ENCODE measurements at regions not wholly inside any gene's neighbourhood (a gene's known extent, or its start where the extent isn't known, plus 50 kb on each side); places are given as distances from the start of the nearest gene placed in this dataset.

DNA sequence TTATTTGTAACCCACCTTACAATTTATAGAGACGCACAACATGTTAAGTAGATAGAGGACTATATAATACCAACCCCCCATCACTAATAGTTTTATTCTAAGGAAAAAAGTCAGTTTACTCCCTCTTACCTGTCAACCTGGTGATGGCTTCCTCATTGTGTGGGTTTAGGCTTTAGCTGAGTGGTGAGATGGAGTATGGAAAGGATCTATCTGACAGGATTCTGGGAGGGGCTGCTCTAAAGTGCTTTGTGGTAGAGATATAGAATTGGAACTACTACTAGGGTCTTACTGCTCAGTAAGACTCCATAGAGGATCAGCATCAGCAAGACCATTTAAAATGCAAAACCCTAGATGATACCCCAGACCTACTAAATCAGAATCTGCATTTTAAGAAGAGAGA lies 82.1 kb upstream of the IFNE start:
- no peak for DNase-seq (ENCODE audit: low spot score)

DNA sequence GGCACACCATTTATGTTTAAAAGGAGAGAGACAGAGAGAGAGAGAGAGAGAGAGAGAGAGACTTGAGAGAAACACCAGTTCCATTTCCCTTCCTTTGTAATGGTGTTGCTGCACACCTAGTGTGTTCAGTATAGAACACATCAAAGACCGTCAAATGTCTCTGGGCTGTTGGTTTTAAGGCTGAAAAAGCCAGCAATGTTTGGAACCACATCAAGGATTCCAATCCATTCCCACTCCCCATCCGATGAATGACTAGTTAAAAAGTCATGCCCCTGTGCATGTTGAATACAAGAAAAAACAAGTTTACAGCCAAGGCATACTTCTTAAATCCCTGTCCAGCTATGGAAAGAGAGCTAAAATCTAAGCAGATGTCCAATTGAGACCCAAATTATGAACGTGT lies 83.0 kb upstream of the IFNE start:
- DNase-seq (ENCODE audit: low spot score): no peak

DNA sequence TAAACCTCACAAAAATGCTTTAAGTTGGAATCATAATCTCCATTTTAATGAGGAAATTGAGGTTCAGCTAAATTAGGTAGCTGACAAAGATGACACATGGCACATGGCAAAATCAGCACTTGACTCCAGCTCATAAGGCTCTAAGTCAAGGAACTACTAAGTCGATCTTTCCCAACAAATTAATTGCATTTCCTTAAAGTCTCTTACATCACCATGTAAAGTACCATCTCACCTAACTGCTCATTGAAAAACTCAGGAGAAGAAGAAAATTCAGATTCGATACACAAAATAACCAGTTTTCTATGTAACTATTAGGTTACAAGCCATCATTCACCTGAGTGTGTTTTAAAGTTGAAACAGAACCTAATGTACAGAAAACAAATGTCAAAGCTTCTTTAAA lies 85.8 kb upstream of the IFNE start:
- DNase-seq (ENCODE audit: low spot score): no peak

DNA sequence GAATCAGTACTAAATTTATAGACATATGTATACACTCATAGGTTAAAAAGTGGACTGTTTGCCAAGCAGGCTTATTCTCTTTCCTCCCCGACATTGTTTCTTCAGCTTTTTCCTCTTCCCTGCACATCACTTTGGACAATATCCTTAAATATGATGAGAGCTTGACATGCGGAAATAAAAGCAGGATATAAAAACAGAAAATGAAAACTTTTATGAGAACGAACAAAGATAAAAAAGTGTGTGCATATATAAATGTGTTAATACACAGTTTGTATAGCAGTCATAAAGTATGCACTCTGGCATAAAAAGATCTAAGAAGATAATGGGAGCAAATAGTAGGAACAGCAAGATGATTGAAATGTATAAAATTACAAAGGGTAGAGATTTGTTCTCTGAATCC lies 86.4 kb upstream of the IFNE start:
- no peak for DNase-seq (ENCODE audit: low spot score)

DNA sequence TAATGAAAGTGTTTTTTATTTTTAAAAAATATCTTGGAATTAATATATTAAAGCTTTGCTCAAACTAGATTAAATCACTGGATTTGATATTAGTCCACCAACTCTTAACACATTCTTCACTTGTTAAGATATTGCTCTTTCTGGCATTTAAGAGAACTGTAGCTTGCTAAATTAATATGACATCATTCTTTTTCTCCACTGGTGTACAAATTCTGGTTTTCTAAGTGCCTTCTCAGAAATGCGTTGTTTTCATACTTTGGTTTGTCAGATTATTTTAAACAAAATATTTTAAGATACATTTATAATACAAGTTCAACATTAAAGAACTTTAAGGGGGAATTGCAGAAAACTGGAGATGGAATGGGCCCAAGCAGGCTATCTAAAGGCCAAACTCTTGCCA lies 87.6 kb upstream of the IFNE start:
- DNase-seq (ENCODE audit: low spot score): no peak

DNA sequence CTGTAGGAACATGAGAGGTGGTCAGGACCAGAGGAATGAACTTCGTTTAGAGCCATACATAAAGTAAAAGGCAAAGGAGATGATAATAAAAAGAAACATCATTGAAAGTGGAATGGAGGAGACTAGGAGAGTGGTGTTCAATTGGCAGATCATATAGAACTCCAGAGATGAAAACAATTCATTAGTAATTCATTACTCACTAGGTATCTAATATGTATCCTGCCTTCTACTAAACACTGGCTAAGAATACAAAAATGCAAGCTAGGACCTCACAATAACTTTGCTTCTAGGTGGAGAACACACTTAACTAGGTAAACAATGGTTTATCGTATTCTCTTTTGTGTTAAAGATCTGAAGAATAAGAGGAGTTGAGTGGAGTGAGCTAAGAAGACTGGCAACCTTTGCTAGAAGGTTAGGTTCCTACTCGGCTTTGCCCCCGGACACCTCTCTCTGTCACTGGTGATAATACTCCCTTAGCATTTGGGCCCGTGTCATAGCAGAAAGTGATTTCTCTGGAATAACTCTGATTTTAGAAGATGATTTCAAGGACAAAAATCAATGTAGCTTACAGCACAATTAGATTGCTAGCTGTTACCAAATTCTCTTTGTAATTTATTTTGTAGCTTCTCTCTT lies 88.6 kb upstream of the IFNE start:
- DNase-seq (ENCODE audit: low spot score): no peak

DNA sequence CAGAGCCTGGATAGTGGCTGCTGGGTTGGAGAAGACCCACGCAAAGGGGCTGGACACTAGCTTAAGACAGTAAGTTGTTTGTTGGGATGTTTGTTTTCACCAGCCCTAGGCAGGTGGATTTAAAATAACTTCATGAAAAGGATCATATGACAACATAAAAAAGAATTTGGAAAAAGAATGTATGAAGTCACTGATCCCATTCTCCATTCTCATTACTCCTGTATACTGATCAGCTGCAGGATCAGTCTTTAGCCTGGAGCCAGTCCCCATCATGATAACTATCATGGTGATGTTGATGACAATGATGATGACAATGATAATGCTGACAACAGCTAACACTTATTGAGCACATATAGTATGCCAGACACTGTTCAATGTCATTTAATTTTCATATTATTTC lies 92.1 kb upstream of the IFNE start:
- DNase-seq (ENCODE audit: low spot score): no peak

DNA sequence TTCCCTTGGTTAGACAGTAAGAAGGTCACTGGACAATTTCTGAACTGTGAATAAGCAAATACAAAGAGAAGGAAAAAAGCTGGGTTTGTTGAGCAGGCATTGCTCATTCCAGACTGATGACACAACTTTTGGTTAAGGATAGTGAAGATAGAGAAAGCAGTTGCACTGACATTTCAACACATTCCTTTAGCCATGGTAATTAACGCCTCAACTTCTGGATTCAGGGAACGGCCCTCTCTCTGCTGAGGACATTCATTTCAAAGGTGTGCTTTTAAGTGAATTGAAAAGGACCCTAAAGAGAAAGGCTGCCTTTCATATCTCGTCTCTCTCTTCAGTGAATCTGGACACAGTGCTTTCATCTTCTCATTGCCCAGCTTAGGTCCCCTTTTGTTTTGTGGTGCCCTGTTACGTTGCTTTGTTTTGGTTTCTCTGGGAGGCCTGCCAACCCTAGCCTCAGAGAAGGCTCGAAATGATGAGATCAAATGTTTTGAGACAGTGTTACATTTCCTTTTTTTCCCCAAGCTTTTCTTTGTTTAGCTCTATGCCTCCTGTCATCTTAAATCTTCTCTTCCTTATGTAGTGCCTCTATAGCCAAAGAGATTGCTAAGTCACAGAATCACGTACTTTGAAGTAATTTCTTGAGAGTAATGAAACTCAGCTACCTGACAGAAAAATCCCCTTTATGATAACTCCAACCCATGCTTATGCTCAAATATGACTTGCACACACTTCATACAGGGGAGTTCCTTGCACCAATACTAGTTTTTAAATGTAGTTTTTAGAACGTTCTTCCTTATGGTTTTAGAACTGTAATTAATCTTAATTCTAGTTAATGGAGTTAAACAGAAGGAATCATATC lies 94.4 kb upstream of the IFNE start:
- peak; percentile 42 for DNase-seq (ENCODE audit: low spot score)

DNA sequence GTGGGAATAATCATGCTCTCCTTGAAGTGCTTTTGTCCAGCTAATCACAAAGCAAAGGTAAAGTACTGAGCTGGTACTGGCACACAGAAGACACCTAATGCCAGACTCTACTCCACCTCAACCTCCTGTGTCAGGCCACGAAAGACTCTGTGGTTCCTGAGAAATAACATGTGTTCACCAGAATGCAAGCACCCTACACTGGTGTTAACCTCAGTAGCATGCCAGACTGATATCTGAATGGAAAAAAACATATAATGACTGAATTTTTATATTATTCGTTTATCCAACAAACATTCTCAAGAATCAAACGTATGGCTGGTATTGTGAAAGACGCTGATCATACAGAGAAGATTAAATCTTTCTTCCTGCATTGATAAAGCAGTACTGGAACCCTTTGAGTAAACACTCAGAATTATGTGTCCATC lies 97.1 kb upstream of the IFNE start:
- peak; percentile 53 for DNase-seq (ENCODE audit: low spot score)

DNA sequence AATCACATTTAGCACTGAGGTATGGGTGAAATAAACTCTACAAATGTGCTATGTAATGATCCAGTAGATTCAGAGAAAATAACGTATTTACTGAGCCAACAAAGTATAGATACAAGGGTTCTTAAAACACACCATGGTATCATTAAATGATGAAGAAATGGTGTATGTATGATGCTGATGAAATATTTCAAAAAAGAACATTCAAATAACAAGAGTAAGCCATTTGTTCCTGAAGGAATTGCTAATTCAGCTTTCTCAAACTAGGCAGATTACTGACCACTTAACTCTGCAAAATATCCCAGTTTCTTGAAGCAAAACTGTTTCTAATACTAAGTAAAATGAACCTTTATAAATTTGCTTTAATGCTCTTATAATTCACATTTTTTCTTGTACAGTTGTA lies 97.6 kb upstream of the IFNE start:
- no peak for DNase-seq (ENCODE audit: low spot score)

DNA sequence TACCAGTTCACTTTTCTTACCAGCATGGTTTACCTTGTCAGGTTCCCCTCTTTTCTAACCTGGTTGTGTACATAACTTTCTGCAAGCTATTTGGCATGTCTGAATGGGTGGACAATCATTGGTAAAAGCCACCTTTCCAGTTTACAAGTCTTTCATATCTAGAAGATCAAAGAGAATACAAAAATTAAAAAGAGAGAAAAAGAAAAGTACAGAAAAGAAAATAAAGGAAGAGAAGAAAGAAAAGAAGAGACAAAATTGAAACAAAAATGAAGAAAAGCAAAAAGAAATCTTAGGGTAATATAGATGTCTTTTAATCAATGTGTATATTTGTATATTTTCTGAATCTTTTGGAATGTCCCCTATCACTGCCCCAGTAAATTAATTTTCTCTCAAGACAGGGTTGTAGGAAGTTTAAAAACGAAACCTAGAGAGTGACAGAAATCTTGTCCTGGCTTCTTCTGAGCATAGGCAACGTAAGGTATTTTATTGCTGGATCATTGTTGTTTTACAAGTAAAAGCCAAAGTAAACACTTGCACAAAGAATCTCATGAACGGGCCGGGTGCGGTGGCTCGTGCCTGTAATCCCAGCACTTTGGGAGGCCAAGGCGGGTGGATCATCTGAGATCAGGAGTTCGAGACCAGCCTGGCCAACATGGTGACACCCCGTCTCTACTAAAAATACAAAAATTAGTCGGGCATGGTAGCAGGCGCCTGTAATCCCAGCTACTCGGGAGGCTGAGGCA lies 98.7 kb upstream of the IFNE start:
- DNase-seq (ENCODE audit: low spot score): no peak

DNA sequence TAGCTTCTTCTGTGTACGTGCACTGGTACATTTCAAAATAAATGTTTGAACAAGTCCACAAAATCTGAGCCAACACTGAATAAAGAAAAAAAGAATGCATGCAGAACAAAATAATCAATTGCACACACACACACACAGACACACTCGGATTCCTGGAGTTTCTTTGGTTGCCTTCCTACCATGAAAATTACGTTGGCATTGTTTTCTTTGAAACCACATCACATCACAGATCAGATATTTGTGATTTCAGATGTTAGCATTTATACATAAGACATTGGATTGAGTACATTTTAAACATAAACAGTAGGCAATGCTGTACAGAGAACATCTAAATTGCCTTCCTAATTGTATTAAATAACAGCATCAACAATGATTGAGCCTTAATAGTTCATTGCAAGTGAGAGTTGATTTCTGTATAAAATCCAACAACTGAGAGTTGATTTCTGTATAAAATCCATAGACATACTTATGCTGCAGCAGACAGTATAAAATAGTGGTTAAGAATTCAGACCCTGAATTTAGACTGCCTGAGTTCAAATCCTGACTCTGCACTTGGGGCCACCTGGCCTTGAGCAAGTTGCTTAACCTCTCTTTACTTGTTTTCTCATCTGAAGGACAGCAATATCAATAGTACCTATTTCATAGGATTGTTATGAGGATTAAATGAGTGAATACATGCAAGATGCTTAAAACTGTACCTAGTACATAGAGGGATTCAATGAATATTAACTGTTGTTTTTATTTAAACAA lies 101.7 kb upstream of the IFNE start:
- DNase-seq (ENCODE audit: low spot score): no peak

DNA sequence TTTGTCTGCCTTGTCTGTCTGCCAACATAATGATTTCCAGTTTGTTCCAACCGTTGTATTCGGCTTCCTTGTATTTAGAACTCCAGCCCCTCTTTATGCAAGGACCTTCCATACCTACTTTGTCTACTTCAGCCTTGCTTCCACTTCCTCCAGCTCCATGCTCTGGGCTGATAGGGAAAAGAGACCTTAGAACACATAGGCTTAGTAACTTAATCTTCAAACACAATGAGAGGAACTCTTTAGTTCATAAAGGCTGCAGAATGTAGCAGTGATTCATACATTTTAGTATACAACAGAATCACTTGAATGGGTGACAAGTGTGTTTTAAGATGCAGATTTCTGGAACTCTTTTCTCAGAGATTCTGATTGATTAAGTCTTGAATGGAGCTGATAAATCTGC lies 102.8 kb upstream of the IFNE start:
- no peak for DNase-seq (ENCODE audit: low spot score)

DNA sequence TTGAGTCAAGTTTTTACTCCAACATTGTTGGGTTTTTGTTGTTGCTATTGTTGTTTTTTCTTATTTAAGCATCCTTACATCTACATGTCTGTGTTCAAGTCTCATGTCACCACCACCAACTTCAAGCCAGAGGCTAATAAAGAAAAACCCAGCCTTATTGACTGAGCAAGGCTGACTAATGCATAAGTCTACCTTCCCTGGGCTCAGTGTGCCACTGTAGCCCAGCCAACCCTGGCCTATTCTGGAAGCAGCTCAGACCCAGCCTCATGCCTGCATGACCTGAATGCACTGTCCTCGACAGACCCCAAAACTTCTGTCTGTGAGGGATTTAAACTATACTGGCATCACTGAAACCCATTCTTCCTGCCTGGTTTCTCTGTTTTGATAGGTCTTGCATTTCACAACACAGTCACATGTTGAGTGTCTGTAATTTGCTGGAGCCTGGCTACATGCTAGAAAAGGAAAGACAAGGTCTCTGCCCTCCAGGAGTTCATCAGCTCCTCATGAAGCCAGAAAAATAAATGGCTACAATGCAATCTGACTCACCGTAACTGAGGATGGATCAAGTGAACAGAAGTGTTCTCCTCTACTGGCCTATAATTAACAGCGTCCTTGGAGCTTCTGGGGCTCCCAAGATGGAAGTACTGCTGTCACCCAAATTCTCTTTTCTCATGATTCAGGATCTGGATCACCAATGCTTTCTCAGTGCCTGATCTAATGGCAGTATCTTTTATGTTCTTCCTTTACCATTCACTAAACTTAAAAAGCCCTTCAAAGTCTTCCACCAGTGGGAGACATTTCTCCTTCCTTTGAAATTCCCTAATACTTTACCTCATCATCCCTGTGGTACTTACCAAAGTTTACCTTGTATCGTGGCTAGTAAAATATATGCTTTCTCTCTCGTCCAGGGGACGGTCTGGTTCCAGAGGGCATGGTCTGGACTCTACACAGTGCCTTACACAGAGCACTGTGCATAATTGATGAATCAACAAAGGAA lies 103.9 kb upstream of the IFNE start:
- no peak for DNase-seq (ENCODE audit: low spot score)

DNA sequence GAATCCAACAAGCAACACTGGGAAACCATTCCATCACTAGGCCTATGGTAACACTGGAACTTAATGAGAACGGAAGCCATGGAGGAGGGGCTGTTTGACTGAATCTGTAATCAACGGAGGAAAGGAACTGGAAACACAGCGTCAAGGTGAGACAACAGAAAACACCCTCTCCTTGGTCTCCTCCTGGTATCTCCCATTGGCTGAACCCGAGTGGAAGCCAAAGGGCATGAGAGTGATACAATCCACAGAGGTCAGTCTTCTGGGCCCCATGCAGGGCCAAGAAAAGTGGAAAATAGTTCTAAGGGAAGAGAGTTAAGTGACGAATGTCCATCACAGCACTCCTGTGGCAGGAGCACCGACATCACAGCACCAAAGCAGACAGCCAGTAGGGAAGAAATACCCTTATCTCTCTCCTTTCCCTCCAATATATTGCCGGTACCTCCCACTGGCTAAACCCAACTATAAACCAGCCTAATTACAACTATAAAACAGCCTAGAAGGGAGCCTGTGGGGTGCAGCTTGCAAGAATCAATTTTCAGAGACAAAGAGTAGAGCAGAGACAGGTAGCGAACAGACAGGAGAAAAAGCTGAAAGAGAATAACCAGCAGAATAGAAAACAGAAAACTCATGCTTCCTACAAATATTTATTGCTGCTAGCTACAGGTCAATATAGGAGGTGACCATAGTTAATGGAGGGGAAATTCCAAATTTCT lies 107.4 kb upstream of the IFNE start:
- DNase-seq (ENCODE audit: low spot score): no peak

DNA sequence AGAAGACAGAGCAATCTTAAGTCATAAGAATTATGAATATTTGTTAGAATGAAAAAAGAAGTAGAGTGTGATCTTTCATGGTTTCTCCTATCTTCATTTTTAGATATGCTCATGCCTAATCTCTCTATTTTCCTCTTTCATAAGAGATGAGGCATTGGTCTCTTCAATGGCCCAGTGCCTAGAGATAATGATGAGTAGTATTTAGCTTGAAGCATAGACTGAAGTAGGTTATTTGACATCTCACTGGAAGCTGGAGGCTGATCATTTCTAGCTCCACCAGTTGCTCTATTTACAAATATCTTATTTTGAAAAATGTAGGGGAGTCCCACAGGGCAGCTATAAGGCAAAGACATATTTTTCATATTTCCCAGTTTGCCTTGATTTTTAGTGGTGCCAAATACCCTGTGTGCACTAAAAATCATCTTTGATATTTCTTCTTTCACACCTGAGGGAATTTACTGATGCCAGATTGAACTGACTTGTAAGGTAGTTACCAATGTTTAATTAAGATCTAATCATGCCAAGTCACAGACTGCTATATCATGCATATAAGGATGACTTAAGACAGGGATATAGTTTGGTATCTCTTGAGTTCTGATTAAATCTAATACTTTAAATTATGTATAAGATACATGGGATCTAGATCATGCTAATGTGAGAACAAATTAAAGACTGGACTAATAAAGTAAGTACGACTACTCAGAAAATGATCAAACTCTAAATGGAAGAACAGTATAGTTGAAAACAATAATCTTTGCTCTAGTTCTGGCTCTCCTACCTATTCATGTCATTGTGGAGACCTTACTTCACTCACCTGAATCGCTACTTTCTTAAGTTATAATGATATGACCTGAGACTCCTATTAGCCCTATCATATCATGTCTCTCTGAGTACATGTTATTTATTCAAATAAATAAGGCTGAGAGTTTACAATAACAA lies 108.2 kb upstream of the IFNE start:
- DNase-seq (ENCODE audit: low spot score): no peak

DNA sequence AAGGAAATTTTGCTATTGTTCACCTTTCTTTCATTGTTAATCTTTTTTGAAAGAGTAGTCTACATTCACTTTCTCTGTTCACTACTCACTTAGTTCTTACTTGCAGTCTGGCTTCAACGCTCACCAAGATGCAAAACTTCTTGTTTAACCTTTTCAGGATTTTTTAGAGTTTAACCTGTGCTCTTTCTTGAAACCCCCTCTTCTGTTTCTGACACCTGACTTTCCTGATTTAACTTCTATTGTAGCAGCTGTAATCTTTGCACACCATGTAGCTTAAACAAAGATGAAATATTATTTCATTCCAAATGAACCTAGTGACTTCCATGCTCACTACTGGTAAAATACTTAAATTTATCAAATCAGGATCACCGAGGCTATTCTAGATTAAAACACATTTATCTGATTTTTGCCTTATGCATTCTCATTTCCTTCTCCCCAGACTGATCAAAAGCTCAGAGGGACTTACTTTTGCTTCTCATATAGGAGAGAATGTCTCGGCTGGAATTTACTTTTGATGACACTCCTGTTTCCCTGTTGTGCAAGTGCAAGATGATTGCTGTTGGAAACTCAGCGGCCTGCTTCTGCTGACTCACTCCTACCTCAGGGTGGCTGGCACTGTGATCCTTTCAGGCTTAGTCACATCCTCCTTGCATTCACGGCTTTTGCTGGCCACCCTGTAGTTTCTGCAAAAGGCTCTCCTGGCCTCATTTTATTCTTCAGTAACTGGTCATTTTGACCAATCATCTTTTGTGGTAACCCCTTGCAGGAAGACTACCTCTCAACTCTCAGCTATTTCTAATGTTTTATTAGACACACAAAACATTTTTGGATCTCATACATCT lies 109.3 kb upstream of the IFNE start:
- DNase-seq (ENCODE audit: low spot score): peak; percentile 84

DNA sequence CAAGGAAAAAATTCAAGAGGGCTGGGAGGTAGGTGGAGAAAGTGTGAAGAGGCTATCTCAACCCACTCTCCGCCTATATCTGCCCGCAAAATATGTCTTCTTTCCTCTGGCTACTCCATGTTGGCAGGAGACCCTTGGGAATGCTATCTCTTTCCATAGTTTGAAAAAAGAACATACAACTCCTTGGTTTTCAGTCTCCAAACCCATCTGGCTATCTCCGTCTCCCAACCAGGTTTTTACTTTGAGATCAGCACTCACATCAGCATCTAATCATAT lies 109.9 kb upstream of the IFNE start:
- no peak for DNase-seq (ENCODE audit: low spot score)

DNA sequence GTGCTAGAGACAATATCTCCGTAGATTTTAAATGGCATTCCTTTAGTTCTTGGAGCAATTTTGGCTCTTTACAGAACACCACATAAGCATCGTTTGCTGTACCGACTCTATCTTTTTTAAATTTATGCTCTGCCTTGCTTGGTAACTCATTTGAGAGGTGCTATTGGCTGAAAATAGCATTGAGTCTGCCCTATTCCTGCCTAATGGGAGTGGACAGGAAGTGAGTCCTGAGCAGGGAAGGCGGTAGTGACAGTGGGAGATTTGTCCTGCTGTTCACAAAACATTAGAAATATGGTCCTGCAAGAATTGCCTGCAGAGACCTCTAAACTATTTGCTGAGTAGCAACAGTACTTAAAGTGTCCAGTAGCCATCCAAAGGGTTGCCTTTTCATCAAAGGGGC lies 115.2 kb upstream of the IFNE start:
- DNase-seq (ENCODE audit: low spot score): no peak
